Testis (tissue), 2 donors: ENCODE measurements at regions not wholly inside any gene's neighbourhood (a gene's known extent, or its start where the extent isn't known, plus 50 kb on each side); places are given as distances from the start of the nearest gene placed in this dataset.

Experiments used
- POLR2A ChIP-seq: fragments of 450-650 bp; IDR thresholded peaks from one replicate; pipeline ENCODE4 v1.6.1; 2017; ENCODE audit warnings: antibody characterized with exemption, mild to moderate bottlenecking, moderate library complexity
- TF ChIP-seq, protein P1 (sequence below), 3 experiments: fragments of 450-650 bp in 2 of 3; fragments of 200-600 bp in 1 of 3; sonication (generic) in 1 of 3; IDR thresholded peaks; one replicate each; pipeline ENCODE4 v1.5.1; 2016 to 2019; ENCODE audit warnings: antibody characterized with exemption in 3 of 3, mild to moderate bottlenecking in 2 of 3, moderate library complexity in 1 of 3

DNA sequence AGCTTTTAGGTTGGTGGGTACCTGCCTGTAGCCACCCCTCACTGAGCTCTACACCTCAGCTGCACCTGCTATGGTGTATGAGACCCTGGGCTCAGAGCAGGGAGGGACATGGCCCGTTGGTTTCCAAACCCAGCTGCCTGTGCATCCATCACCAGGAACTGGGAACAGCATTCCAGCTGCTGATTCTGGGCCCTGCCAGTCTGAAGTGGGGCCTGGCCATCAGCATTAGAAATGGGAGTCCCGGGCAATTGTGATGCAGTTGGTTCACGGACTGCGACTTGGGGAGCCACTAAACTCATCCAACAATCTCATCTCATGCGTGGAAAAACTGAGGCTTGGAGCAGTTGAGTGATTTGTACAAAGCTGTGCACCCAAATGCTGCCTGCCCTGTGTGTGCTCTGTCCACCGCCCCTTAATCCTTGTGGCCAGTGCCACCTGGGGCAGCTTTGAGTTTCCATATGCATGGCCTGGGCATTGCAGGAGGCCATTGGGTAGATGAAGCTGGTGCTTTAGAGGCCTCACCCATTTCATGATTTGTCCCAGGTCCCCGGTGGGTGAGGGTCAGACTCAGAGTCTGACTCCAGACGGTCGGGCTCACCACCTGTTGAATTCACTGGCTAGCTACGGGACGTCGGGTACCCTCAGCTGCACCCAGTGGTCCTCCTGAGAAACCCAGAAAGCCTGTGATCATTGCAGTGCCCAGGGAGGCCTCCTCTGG, 109.0 kb upstream of the SHH start:
- TF ChIP-seq, protein P1, sequence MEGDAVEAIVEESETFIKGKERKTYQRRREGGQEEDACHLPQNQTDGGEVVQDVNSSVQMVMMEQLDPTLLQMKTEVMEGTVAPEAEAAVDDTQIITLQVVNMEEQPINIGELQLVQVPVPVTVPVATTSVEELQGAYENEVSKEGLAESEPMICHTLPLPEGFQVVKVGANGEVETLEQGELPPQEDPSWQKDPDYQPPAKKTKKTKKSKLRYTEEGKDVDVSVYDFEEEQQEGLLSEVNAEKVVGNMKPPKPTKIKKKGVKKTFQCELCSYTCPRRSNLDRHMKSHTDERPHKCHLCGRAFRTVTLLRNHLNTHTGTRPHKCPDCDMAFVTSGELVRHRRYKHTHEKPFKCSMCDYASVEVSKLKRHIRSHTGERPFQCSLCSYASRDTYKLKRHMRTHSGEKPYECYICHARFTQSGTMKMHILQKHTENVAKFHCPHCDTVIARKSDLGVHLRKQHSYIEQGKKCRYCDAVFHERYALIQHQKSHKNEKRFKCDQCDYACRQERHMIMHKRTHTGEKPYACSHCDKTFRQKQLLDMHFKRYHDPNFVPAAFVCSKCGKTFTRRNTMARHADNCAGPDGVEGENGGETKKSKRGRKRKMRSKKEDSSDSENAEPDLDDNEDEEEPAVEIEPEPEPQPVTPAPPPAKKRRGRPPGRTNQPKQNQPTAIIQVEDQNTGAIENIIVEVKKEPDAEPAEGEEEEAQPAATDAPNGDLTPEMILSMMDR (IDR thresholded peaks at IDR 0.05) = no peak
- TF ChIP-seq POLR2A = no peak
